Esophagus squamous epithelium (tissue), 4 donors: ENCODE measurements at regions not wholly inside any gene's neighbourhood (a gene's known extent, or its start where the extent isn't known, plus 50 kb on each side); places are given as distances from the start of the nearest gene placed in this dataset.

Experiments
- POLR2A ChIP-seq, 4 donors: fragments of 450-650 bp; IDR thresholded peaks; one replicate each; pipeline ENCODE4 v1.6.1; 2017; ENCODE audit warnings: antibody characterized with exemption in 4 of 4, mild to moderate bottlenecking in 4 of 4, moderate library complexity in 3 of 4
- TF ChIP-seq, protein P1 (sequence below), 6 experiments: fragments of 450-650 bp in 4 of 6; fragments of 200-600 bp in 2 of 6; sonication (generic) in 2 of 6; IDR thresholded peaks; one replicate each; pipeline ENCODE4 v1.5.1; 2016 to 2019; ENCODE audit warnings: antibody characterized with exemption in 6 of 6, mild to moderate bottlenecking in 4 of 6, moderate library complexity in 4 of 6

DNA sequence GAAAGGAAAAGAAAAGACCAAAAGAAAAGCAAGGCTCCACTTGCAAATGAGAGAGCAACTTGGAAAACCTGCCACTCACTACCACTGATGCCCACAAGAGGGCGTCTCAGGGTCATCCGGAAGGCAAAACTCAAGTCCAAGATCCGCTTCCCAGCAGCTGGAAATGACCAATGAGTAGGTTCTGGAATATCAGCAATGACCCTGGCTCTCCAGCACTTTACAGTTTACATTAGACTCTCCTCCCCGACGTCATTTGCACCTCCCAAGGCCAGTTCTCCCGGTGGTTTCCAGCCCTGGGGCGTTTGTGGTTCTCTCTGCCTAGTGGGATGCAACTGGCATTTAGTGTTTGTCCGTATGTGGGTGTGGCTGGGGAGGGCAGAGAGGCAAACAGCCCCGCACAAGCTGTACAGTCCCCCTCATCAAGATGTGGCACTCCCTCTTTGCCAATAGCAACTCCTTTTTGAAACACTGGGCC is 193.8 kb upstream of the ZNF618 start:
- TF ChIP-seq, protein P1, sequence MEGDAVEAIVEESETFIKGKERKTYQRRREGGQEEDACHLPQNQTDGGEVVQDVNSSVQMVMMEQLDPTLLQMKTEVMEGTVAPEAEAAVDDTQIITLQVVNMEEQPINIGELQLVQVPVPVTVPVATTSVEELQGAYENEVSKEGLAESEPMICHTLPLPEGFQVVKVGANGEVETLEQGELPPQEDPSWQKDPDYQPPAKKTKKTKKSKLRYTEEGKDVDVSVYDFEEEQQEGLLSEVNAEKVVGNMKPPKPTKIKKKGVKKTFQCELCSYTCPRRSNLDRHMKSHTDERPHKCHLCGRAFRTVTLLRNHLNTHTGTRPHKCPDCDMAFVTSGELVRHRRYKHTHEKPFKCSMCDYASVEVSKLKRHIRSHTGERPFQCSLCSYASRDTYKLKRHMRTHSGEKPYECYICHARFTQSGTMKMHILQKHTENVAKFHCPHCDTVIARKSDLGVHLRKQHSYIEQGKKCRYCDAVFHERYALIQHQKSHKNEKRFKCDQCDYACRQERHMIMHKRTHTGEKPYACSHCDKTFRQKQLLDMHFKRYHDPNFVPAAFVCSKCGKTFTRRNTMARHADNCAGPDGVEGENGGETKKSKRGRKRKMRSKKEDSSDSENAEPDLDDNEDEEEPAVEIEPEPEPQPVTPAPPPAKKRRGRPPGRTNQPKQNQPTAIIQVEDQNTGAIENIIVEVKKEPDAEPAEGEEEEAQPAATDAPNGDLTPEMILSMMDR (IDR thresholded peaks at IDR 0.05): peak; percentile 73 to 88 (median 88)
- no peak for TF ChIP-seq POLR2A (IDR thresholded peaks at IDR 0.05)
